ENCODE measurements at regions not wholly inside any gene's neighbourhood (a gene's known extent, or its start where the extent isn't known, plus 50 kb on each side); places are given as distances from the start of the nearest gene placed in this dataset.
A peak's percentile ranks its signal among the peaks of the same experiment; 100 is the strongest.

GRCh38 chr17:72502371-72503341 lies 381.8 kb downstream of the SOX9 start:
- H3K27ac Mint-ChIP-seq = no peak overlapping the region
- TF ChIP-seq CTCF (conservative IDR thresholded peaks at IDR 0.05) = no peak
- Histone ChIP-seq H3K36me3 (ENCODE audit: control insufficient read depth, insufficient read depth, low read length) (no peaks in the 10 kb centered on the region), H3K9ac (ENCODE audit: extremely low read depth, low read length, poor library complexity, severe bottlenecking) (no peak overlapping the region), H3K4me1 (ENCODE audit: control insufficient read depth, insufficient read depth, low read length) (no peaks in the 10 kb centered on the region), H3K4me3 (ENCODE audit: low read length) (no peak overlapping the region), H3K9me3 (ENCODE audit: control insufficient read depth, low read length) (peaks cover 5% of the 10 kb centered on the region), H3K27me3 (ENCODE audit: control insufficient read depth, insufficient read depth, low read length, poor library complexity, severe bottlenecking) (peaks cover 11% of the 10 kb centered on the region), H3K27ac (ENCODE audit: low read depth, low read length) (peak overlapping the region; percentile 19)
- H3K36me3 Mint-ChIP-seq (ENCODE audit: low read depth) = no peaks in the 10 kb centered on the region
- peaks cover 17% of the 10 kb centered on the region for H3K9me3 Mint-ChIP-seq
- peaks cover 36% of the 10 kb centered on the region for H3K27me3 Mint-ChIP-seq (ENCODE audit: insufficient read depth)
- no peak overlapping the region for H3K4me3 Mint-ChIP-seq
- peak; percentile 55 for DNase-seq
- H3K4me1 Mint-ChIP-seq = peaks cover 15% of the 10 kb centered on the region
- 87 to 88% methylated on average over 10 to 19 of the region's 19 CpGs for WGBS, 2 experiments (ENCODE audit: insufficient coverage in 1 of 2, insufficient read length in 1 of 2)

GRCh38 chr17:72503556-72503955 lies 382.7 kb downstream of the SOX9 start:
- Histone ChIP-seq H3K4me3 (ENCODE audit: low read length) (no peak overlapping the region), H3K27me3 (ENCODE audit: control insufficient read depth, insufficient read depth, low read length, poor library complexity, severe bottlenecking) (peaks cover 11% of the 10 kb centered on the region), H3K36me3 (ENCODE audit: control insufficient read depth, insufficient read depth, low read length) (no peaks in the 10 kb centered on the region), H3K9ac (ENCODE audit: extremely low read depth, low read length, poor library complexity, severe bottlenecking) (no peak overlapping the region), H3K9me3 (ENCODE audit: control insufficient read depth, low read length) (peaks cover 5% of the 10 kb centered on the region), H3K27ac (ENCODE audit: low read depth, low read length) (no peak overlapping the region), H3K4me1 (ENCODE audit: control insufficient read depth, insufficient read depth, low read length) (no peaks in the 10 kb centered on the region)
- Mint-ChIP-seq H3K27ac (no peak overlapping the region), H3K4me3 (no peak overlapping the region), H3K4me1 (peaks cover 15% of the 10 kb centered on the region), H3K36me3 (ENCODE audit: low read depth) (no peaks in the 10 kb centered on the region), H3K27me3 (ENCODE audit: insufficient read depth) (peaks cover 27% of the 10 kb centered on the region), H3K9me3 (peaks cover 17% of the 10 kb centered on the region)
- WGBS, 2 experiments (ENCODE audit: insufficient coverage in 1 of 2, insufficient read length in 1 of 2) = 88 to 100% methylated on average over 3 to 6 of the region's 6 CpGs
- no peak for TF ChIP-seq CTCF (conservative IDR thresholded peaks at IDR 0.05)
- DNase-seq = no peak

GRCh38 chr17:72504783-72505182 lies 384.0 kb downstream of the SOX9 start:
- no peak for TF ChIP-seq CTCF (conservative IDR thresholded peaks at IDR 0.05)
- DNase-seq = no peak
- Mint-ChIP-seq H3K4me1 (peaks cover 14% of the 10 kb centered on the region), H3K36me3 (ENCODE audit: low read depth) (no peaks in the 10 kb centered on the region), H3K27me3 (ENCODE audit: insufficient read depth) (peaks cover 23% of the 10 kb centered on the region), H3K27ac (no peak overlapping the region), H3K4me3 (no peak overlapping the region), H3K9me3 (peaks cover 16% of the 10 kb centered on the region)
- no peak overlapping the region for H3K4me3 ChIP-seq (ENCODE audit: low read length)
- peaks cover 11% of the 10 kb centered on the region for H3K27me3 ChIP-seq (ENCODE audit: control insufficient read depth, insufficient read depth, low read length, poor library complexity, severe bottlenecking)
- 89 to 93% methylated on average over 4 of the region's 4 CpGs for WGBS, 2 experiments (ENCODE audit: insufficient coverage in 1 of 2, insufficient read length in 1 of 2)
- H3K27ac ChIP-seq (ENCODE audit: low read depth, low read length) = no peak overlapping the region
- H3K4me1 ChIP-seq (ENCODE audit: control insufficient read depth, insufficient read depth, low read length) = no peaks in the 10 kb centered on the region
- no peak overlapping the region for H3K9ac ChIP-seq (ENCODE audit: extremely low read depth, low read length, poor library complexity, severe bottlenecking)
- peaks cover 5% of the 10 kb centered on the region for H3K9me3 ChIP-seq (ENCODE audit: control insufficient read depth, low read length)
- H3K36me3 ChIP-seq (ENCODE audit: control insufficient read depth, insufficient read depth, low read length) = no peaks in the 10 kb centered on the region

Measured in endodermal cell (in vitro differentiated cells).